Panc1 (cell line): ENCODE measurements at regions not wholly inside any gene's neighbourhood (a gene's known extent, or its start where the extent isn't known, plus 50 kb on each side); places are given as distances from the start of the nearest gene placed in this dataset.

Experiments
- ATAC-seq: fragments of 200-7000 bp; cut with Tn5 transposase; 2 replicates; pipeline ENCODE4 v1.9.1; 2020; ENCODE audit warnings: mild to moderate bottlenecking, moderate library complexity
- BruUV-seq: library from RNA; stranded (reverse); fragments of 400-500 nt; replicated peaks from 2 replicates; lab custom pipeline; 2021; lab: Mats Ljungman, UMichigan
- CTCF ChIA-PET: fragments of 300-600 bp; sonication (Branson Sonifier 250); formaldehyde crosslinking; loops from one replicate; lab custom pipeline; 2022; ENCODE audit warnings: antibody characterized with exemption; lab: Charles Lee
- POLR2A ChIA-PET: fragments of 300-600 bp; sonication (Branson Sonifier 250); formaldehyde crosslinking; loops from one replicate; lab custom pipeline; 2022; ENCODE audit warnings: antibody characterized with exemption; lab: Charles Lee
- DNase-seq: peaks from one replicate; pipeline ENCODE4 v3.0.0-alpha.2; 2010; ENCODE audit warnings: low read depth, low spot score
- H3K27ac ChIP-seq: 2 replicates; pipeline ENCODE4 v1.5.1; 2011; ENCODE audit warnings: mild to moderate bottlenecking, low read length, inconsistent platforms
- H3K27me3 ChIP-seq: fragments of 200-500 bp; sonication (Bioruptor generic); 2 replicates; pipeline ENCODE4 v1.6.0; 2014; ENCODE audit warnings: low read length, inconsistent platforms; ENCODE audit not compliant: control insufficient read depth, insufficient read depth
- H3K36me3 ChIP-seq: fragments of 200-500 bp; sonication (Bioruptor generic); 2 replicates; pipeline ENCODE4 v1.5.1; 2014; ENCODE audit warnings: inconsistent platforms, mild to moderate bottlenecking, low read length, moderate library complexity; ENCODE audit not compliant: control insufficient read depth, insufficient read depth
- H3K4me1 ChIP-seq: 2 replicates; pipeline ENCODE4 v1.5.1; 2011; ENCODE audit warnings: inconsistent platforms, mild to moderate bottlenecking, low read length, moderate library complexity; ENCODE audit not compliant: control insufficient read depth, insufficient read depth
- H3K4me3 ChIP-seq, 2 experiments: 2 replicates each; pipeline ENCODE4 v1.5.1; 2011 to 2012; ENCODE audit warnings: low read depth in 2 of 2, low read length in 2 of 2, mild to moderate bottlenecking in 2 of 2, inconsistent platforms in 1 of 2, moderate library complexity in 1 of 2
- H3K9me3 ChIP-seq: fragments of 200-500 bp; sonication (Bioruptor generic); 2 replicates; pipeline ENCODE4 v1.5.1; 2014; ENCODE audit warnings: low read depth, mild to moderate bottlenecking, inconsistent platforms, low read length, moderate library complexity; ENCODE audit not compliant: control insufficient read depth, insufficient read depth
- CTCF ChIP-seq: fragments of 450-650 bp; IDR thresholded peaks from 2 replicates; pipeline ENCODE4 v1.5.1; 2017; ENCODE audit warnings: mild to moderate bottlenecking
- POLR2AphosphoS5 ChIP-seq: IDR thresholded peaks from 2 replicates; pipeline ENCODE4 v1.6.1; 2012; ENCODE audit warnings: mild to moderate bottlenecking, low read depth, low read length, moderate library complexity
- SIN3A ChIP-seq: IDR thresholded peaks from 2 replicates; pipeline ENCODE4 v1.6.1; 2012; ENCODE audit warnings: low read depth, mild to moderate bottlenecking, low read length, moderate library complexity, borderline replicate concordance; ENCODE audit not compliant: insufficient read depth
- TCF7L2 ChIP-seq: IDR thresholded peaks from 2 replicates; pipeline ENCODE4 v1.6.1; 2011; ENCODE audit warnings: mild to moderate bottlenecking, low read depth, low read length, inconsistent platforms
- in situ Hi-C: cut with HindIII; loops from 2 replicates; pipeline ENCODE4 v1.10.0; 2016; ENCODE audit warnings: low sequenced_read_pairs, low pct_unique_long_range_greater_than_20kb
- intact Hi-C: fragments of 100-400 bp; cut with micrococcal nuclease; formaldehyde crosslinking; loops from one replicate; pipeline ENCODE4 v1.10.0; 2022; ENCODE audit not compliant: unreplicated experiment
- TF ChIP-seq, protein P1 (sequence below), 2 experiments: IDR thresholded peaks; 2 replicates each; pipeline ENCODE4 v1.6.1; 2011 to 2012; ENCODE audit warnings: low read depth in 2 of 2, control low read depth in 1 of 2, low read length in 1 of 2, mild to moderate bottlenecking in 1 of 2, moderate library complexity in 1 of 2; ENCODE audit not compliant: insufficient read depth in 1 of 2

- ATAC-seq (no peak), DNase-seq (no peak)
- in situ Hi-C loops (no loop called here), intact Hi-C loops (no loop called here)
- Histone ChIP-seq H3K9me3 (no peaks in the 10 kb centered on the region), H3K36me3 (no peaks in the 10 kb centered on the region), H3K27ac (no peak overlapping the region), H3K4me3 (no peak overlapping the region), H3K27me3 (no peaks in the 10 kb centered on the region), H3K4me1 (no peaks in the 10 kb centered on the region)
- CTCF ChIA-PET: no interaction called here
- no peak for TF ChIP-seq SIN3A
- TF ChIP-seq TCF7L2: no peak
- no peak for TF ChIP-seq CTCF
- TF ChIP-seq, protein P1, sequence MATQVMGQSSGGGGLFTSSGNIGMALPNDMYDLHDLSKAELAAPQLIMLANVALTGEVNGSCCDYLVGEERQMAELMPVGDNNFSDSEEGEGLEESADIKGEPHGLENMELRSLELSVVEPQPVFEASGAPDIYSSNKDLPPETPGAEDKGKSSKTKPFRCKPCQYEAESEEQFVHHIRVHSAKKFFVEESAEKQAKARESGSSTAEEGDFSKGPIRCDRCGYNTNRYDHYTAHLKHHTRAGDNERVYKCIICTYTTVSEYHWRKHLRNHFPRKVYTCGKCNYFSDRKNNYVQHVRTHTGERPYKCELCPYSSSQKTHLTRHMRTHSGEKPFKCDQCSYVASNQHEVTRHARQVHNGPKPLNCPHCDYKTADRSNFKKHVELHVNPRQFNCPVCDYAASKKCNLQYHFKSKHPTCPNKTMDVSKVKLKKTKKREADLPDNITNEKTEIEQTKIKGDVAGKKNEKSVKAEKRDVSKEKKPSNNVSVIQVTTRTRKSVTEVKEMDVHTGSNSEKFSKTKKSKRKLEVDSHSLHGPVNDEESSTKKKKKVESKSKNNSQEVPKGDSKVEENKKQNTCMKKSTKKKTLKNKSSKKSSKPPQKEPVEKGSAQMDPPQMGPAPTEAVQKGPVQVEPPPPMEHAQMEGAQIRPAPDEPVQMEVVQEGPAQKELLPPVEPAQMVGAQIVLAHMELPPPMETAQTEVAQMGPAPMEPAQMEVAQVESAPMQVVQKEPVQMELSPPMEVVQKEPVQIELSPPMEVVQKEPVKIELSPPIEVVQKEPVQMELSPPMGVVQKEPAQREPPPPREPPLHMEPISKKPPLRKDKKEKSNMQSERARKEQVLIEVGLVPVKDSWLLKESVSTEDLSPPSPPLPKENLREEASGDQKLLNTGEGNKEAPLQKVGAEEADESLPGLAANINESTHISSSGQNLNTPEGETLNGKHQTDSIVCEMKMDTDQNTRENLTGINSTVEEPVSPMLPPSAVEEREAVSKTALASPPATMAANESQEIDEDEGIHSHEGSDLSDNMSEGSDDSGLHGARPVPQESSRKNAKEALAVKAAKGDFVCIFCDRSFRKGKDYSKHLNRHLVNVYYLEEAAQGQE (IDR thresholded peaks at IDR 0.05; ENCODE audit: insufficient read depth in 1 of 2, low read depth in 2 of 2, low read length in 1 of 2): no peak
- no peak for TF ChIP-seq POLR2AphosphoS5
- no TSS peak for BruUV-seq
- POLR2A ChIA-PET: no interaction called here
Measured at GRCh38 chr18:1495387-1495786, 590.7 kb downstream of the ADCYAP1 start.

DNA sequence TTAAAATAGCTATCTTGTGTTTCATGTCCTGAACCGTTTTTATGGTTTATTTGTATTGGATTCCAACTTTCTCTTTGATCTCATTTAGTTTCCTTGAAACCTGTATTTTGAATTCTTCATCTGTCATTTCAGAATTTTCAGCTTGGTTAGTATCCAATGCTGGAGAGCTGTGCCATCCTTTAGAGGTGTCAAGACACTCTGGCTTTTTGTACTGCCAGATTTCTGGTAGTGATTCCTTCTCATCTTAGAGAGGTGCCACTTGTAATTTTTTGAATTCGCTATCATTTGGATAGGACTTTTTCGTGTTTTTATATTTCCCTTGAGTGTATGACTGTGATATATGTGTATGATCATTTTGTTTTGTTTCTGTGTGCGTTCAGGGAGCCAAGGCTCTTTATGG lies 591.4 kb downstream of the ADCYAP1 start:
- no TSS peak for BruUV-seq
- Histone ChIP-seq H3K4me1 (no peaks in the 10 kb centered on the region), H3K4me3 (no peak overlapping the region), H3K27ac (no peak overlapping the region), H3K36me3 (no peaks in the 10 kb centered on the region), H3K27me3 (no peaks in the 10 kb centered on the region), H3K9me3 (no peaks in the 10 kb centered on the region)
- ChIA-PET CTCF (no interaction called here), POLR2A (no interaction called here)
- TF ChIP-seq, protein P1 (IDR thresholded peaks at IDR 0.05; ENCODE audit: insufficient read depth in 1 of 2, low read depth in 2 of 2, low read length in 1 of 2): no peak
- no peak for TF ChIP-seq SIN3A
- no peak for TF ChIP-seq TCF7L2
- no peak for TF ChIP-seq CTCF
- no peak for TF ChIP-seq POLR2AphosphoS5
- intact Hi-C loops (no loop called here), in situ Hi-C loops (no loop called here)
- no peak for ATAC-seq
- no peak for DNase-seq
